Iris pigment epithelial cell (primary cell): ENCODE measurements at regions not wholly inside any gene's neighbourhood (a gene's known extent, or its start where the extent isn't known, plus 50 kb on each side); places are given as distances from the start of the nearest gene placed in this dataset.
A peak's percentile ranks its signal among the peaks of the same experiment; 100 is the strongest.
"Not testable (repeated sequence)": the region's sequence is repeated elsewhere in the genome, so short reads cannot be mapped to it uniquely, and the experiment has no call there.

Source experiments
- DNase-seq: peaks from one replicate; pipeline ENCODE4 v3.0.0-alpha.2; 2011; ENCODE audit warnings: low read depth

- peak; percentile 80 for DNase-seq
These were observed 309.9 kb upstream of the SLITRK1 start for GRCh38 chr13:84192125-84192524.

GRCh38 chr13:84191139-84191538, 308.9 kb upstream of the SLITRK1 start:
- DNase-seq, result no peak

- no peak for DNase-seq
These were observed 305.4 kb upstream of the SLITRK1 start for GRCh38 chr13:84187626-84188025.

GRCh38 chr13:84139561-84140158, 257.4 kb upstream of the SLITRK1 start:
- no peak for DNase-seq

- DNase-seq, result peak; percentile 31
These were observed 255.0 kb upstream of the SLITRK1 start for GRCh38 chr13:84137292-84137691.

- no peak for DNase-seq
These were observed 254.3 kb upstream of the SLITRK1 start for GRCh38 chr13:84136582-84136981.

- no peak for DNase-seq
These were observed 250.2 kb upstream of the SLITRK1 start for GRCh38 chr13:84132491-84132890.

- DNase-seq, result no peak
These were observed 249.0 kb upstream of the SLITRK1 start for GRCh38 chr13:84131249-84131648.

- no peak for DNase-seq
These were observed 248.3 kb upstream of the SLITRK1 start for GRCh38 chr13:84130495-84131114.

GRCh38 chr13:84129966-84130365, 247.7 kb upstream of the SLITRK1 start:
- no peak for DNase-seq

- no peak for DNase-seq
These were observed 245.4 kb upstream of the SLITRK1 start for GRCh38 chr13:84127597-84128128.

GRCh38 chr13:84126671-84127171, 244.4 kb upstream of the SLITRK1 start:
- no peak for DNase-seq

- DNase-seq, result peak; percentile 0
These were observed 239.2 kb upstream of the SLITRK1 start for GRCh38 chr13:84121456-84121855.

GRCh38 chr13:84118839-84119409, 236.7 kb upstream of the SLITRK1 start:
- DNase-seq, result no peak

- DNase-seq, result no peak
These were observed 216.0 kb upstream of the SLITRK1 start for GRCh38 chr13:84098273-84098672.

- no peak for DNase-seq
These were observed 214.9 kb upstream of the SLITRK1 start for GRCh38 chr13:84097148-84097547.

GRCh38 chr13:84096216-84096615, 213.9 kb upstream of the SLITRK1 start:
- peak; percentile 27 for DNase-seq

- no peak for DNase-seq
These were observed 206.7 kb upstream of the SLITRK1 start for GRCh38 chr13:84088996-84089395.

- no peak for DNase-seq
These were observed 204.5 kb upstream of the SLITRK1 start for GRCh38 chr13:84086847-84087162.

GRCh38 chr13:84086098-84086846, 204.0 kb upstream of the SLITRK1 start:
- DNase-seq, result not testable (repeated sequence)

- no peak for DNase-seq
These were observed 200.2 kb upstream of the SLITRK1 start for GRCh38 chr13:84082462-84082861.

- no peak for DNase-seq
These were observed 198.7 kb upstream of the SLITRK1 start for GRCh38 chr13:84080748-84081530.
